A549 (cell line): ENCODE measurements at regions not wholly inside any gene's neighbourhood (a gene's known extent, or its start where the extent isn't known, plus 50 kb on each side); places are given as distances from the start of the nearest gene placed in this dataset.

ENCODE experiments used
- ATAC-seq, 2 experiments: fragments of 200-7000 bp in 1 of 2; fragments of >200 bp in 1 of 2; cut with Nextera tagmentation in 1 of 2; cut with Tn5 transposase in 1 of 2; 3 replicates each; pipeline versions ENCODE4 v1.8.0 to v1.9.1; 2018 to 2020; ENCODE audit warnings: mild to moderate bottlenecking in 1 of 2, moderate library complexity in 1 of 2
- CTCF ChIA-PET: fragments of 300-600 bp; sonication (Branson Sonifier 250); formaldehyde crosslinking; extraction: SDS; loops from one replicate; lab custom pipeline; 2021; ENCODE audit warnings: antibody characterized with exemption, inconsistent platforms; lab: Yijun Ruan, JAX
- POLR2A ChIA-PET: fragments of 350-600 bp; formaldehyde crosslinking; extraction: SDS; loops from one replicate; lab custom pipeline; 2021; ENCODE audit warnings: antibody characterized with exemption, inconsistent platforms; lab: Yijun Ruan, JAX
- DNase-seq, 2 experiments: peaks; one replicate each; pipeline versions ENCODE4 v3.0.0 to v3.0.0-alpha.2; 2011 to 2016; ENCODE audit warnings: low read depth in 1 of 2, low spot score in 1 of 2
- FAIRE-seq: peaks from 2 replicates; lab custom pipeline; 2011; peaks lifted over from hg19 to GRCh38; lab: Jason Lieb, UNC
- H3K27ac ChIP-seq, 2 experiments: fragments of >200 bp; sonication (Bioruptor Twin); formaldehyde crosslinking; 3 replicates each; pipeline ENCODE4 v1.5.1; 2016 to 2017
- H3K4me1 ChIP-seq: fragments of >200 bp; sonication (Bioruptor Twin); formaldehyde crosslinking; 3 replicates; pipeline ENCODE4 v1.6.1; 2016
- H3K4me2 ChIP-seq: fragments of >200 bp; sonication (Bioruptor Twin); formaldehyde crosslinking; 3 replicates; pipeline ENCODE4 v1.6.1; 2016
- H3K4me3 ChIP-seq: fragments of >200 bp; sonication (Bioruptor Twin); formaldehyde crosslinking; 3 replicates; pipeline ENCODE4 v1.5.1; 2016
- H3K9me3 ChIP-seq: fragments of >200 bp; sonication (Bioruptor Twin); formaldehyde crosslinking; 3 replicates; pipeline ENCODE4 v1.6.1; 2016
- BHLHE40 ChIP-seq: IDR thresholded peaks from 2 replicates; pipeline ENCODE4 v1.6.1; 2012; ENCODE audit warnings: low read depth, low read length, inconsistent platforms
- CBX2 ChIP-seq: fragments of 200-600 bp; sonication (generic); IDR thresholded peaks from 2 replicates; pipeline ENCODE4 v1.6.1; 2016; ENCODE audit warnings: low read depth, mild to moderate bottlenecking, borderline replicate concordance
- CBX8 ChIP-seq: fragments of 200-600 bp; sonication (generic); IDR thresholded peaks from 2 replicates; pipeline ENCODE4 v1.6.1; 2016
- CEBPB ChIP-seq, 2 experiments: fragments of >200 bp in 1 of 2; sonication (Bioruptor Twin) in 1 of 2; formaldehyde crosslinking in 1 of 2; IDR thresholded peaks; 2 replicates each; pipeline ENCODE4 v1.6.1; 2012 to 2016
- CHD4 ChIP-seq: fragments of 200-600 bp; sonication (generic); IDR thresholded peaks from 2 replicates; pipeline ENCODE4 v1.6.1; 2016; ENCODE audit warnings: antibody characterized with exemption, mild to moderate bottlenecking, borderline replicate concordance
- EHF ChIP-seq: fragments of 250-450 bp; sonication (Bioruptor Pico); IDR thresholded peaks from 2 replicates; pipeline ENCODE4 v1.5.0; 2020; ENCODE audit warnings: mild to moderate bottlenecking
- EP300 ChIP-seq, 2 experiments: fragments of >200 bp; sonication (Bioruptor Twin); formaldehyde crosslinking; IDR thresholded peaks; 2 replicates in 1 of 2; 3 replicates in 1 of 2; pipeline ENCODE4 v1.6.1; 2016 to 2017
- FOSB ChIP-seq: fragments of 250-450 bp; sonication (Bioruptor Pico); IDR thresholded peaks from 2 replicates; pipeline ENCODE4 v1.5.0; 2020; ENCODE audit warnings: mild to moderate bottlenecking, moderate library complexity
- FOSL2 ChIP-seq, 2 experiments: fragments of 450-650 bp in 1 of 2; fragments of >200 bp in 1 of 2; sonication (Bioruptor Twin) in 1 of 2; formaldehyde crosslinking; IDR thresholded peaks; 2 replicates each; pipeline versions ENCODE4 v1.5.0 to v1.6.1; 2016 to 2020; ENCODE audit warnings: mild to moderate bottlenecking in 1 of 2, moderate library complexity in 1 of 2
- FOXS1 ChIP-seq: fragments of 250-450 bp; sonication (Bioruptor Pico); IDR thresholded peaks from 2 replicates; pipeline ENCODE4 v1.5.0; 2020; ENCODE audit warnings: mild to moderate bottlenecking, moderate library complexity
- HOXA7 ChIP-seq: fragments of 250-450 bp; sonication (Bioruptor Pico); IDR thresholded peaks from 2 replicates; pipeline ENCODE4 v1.5.0; 2020; ENCODE audit warnings: mild to moderate bottlenecking, moderate library complexity
- JUN ChIP-seq, 2 experiments: fragments of >200 bp; sonication (Bioruptor Twin); formaldehyde crosslinking; IDR thresholded peaks; 2 replicates in 1 of 2; 3 replicates in 1 of 2; pipeline ENCODE4 v1.6.1; 2016 to 2017
- JUNB ChIP-seq: fragments of >200 bp; sonication (Bioruptor Twin); formaldehyde crosslinking; IDR thresholded peaks from 2 replicates; pipeline ENCODE4 v1.6.1; 2016
- KDM5A ChIP-seq: fragments of 200-600 bp; sonication (generic); IDR thresholded peaks from 2 replicates; pipeline ENCODE4 v1.6.1; 2016; ENCODE audit warnings: antibody characterized with exemption, mild to moderate bottlenecking
- MAZ ChIP-seq: fragments of 150-350 bp; IDR thresholded peaks from 2 replicates; pipeline ENCODE4 v1.6.1; 2014; ENCODE audit warnings: antibody characterized with exemption, low read depth, low read length, borderline replicate concordance
- MYC ChIP-seq: IDR thresholded peaks from 2 replicates; pipeline ENCODE4 v1.6.1; 2012; ENCODE audit warnings: mild to moderate bottlenecking, inconsistent platforms, low read length, improper control_type of control experiment, borderline replicate concordance
- NPAS2 ChIP-seq: fragments of 250-450 bp; sonication (Bioruptor Pico); IDR thresholded peaks from 2 replicates; pipeline ENCODE4 v1.8.0; 2022; ENCODE audit warnings: mild to moderate bottlenecking, moderate library complexity, borderline replicate concordance
- PHF8 ChIP-seq: fragments of 200-600 bp; sonication (generic); IDR thresholded peaks from 2 replicates; pipeline ENCODE4 v1.6.1; 2016; ENCODE audit warnings: low read depth, mild to moderate bottlenecking, antibody characterized with exemption, moderate library complexity, borderline replicate concordance
- POLR2A ChIP-seq: IDR thresholded peaks from 2 replicates; pipeline ENCODE4 v1.6.1; 2012; ENCODE audit warnings: mild to moderate bottlenecking, low read length
- RCOR1 ChIP-seq: fragments of 150-350 bp; IDR thresholded peaks from 2 replicates; pipeline ENCODE4 v1.6.1; 2014; ENCODE audit warnings: antibody characterized with exemption, low read length, low read depth
- RFX5 ChIP-seq: fragments of 450-650 bp; IDR thresholded peaks from 2 replicates; pipeline ENCODE4 v1.7.1; 2014; ENCODE audit warnings: antibody characterized with exemption, mild to moderate bottlenecking, moderate library complexity
- RNF2 ChIP-seq: fragments of 200-600 bp; sonication (generic); IDR thresholded peaks from 2 replicates; pipeline ENCODE4 v1.6.1; 2016; ENCODE audit warnings: low read depth, mild to moderate bottlenecking, antibody characterized with exemption, moderate library complexity, borderline replicate concordance
- SREBF2 ChIP-seq: fragments of 450-650 bp; IDR thresholded peaks from 2 replicates; pipeline ENCODE4 v1.6.1; 2014; ENCODE audit warnings: mild to moderate bottlenecking, moderate library complexity
- ZFP36 ChIP-seq: fragments of 450-650 bp; IDR thresholded peaks from 2 replicates; pipeline ENCODE4 v1.6.1; 2014; ENCODE audit warnings: borderline replicate concordance; ENCODE audit not compliant: partially characterized antibody
- ZNF302 ChIP-seq: fragments of 250-450 bp; sonication (Bioruptor Pico); IDR thresholded peaks from 2 replicates; pipeline ENCODE4 v1.9.0; 2021; ENCODE audit warnings: inconsistent platforms, mild to moderate bottlenecking, moderate library complexity
- WGBS: methylation state at CpG from one replicate; pipeline ENCODE4 v1.1.6; 2017; ENCODE audit errors: missing lambda C conversion rate; 5-methylcytosine and 5-hydroxymethylcytosine counted together
- TF ChIP-seq, protein P1 (sequence below): fragments of 450-650 bp; IDR thresholded peaks from 2 replicates; pipeline ENCODE4 v1.6.1; 2014; ENCODE audit warnings: antibody characterized with exemption
- TF ChIP-seq, protein P2 (sequence below): fragments of 250-450 bp; sonication (Bioruptor Pico); IDR thresholded peaks from 2 replicates; pipeline ENCODE4 v1.5.0; 2021; ENCODE audit warnings: mild to moderate bottlenecking, moderate library complexity, borderline replicate concordance
- TF ChIP-seq, protein P3 (sequence below): IDR thresholded peaks from 2 replicates; pipeline ENCODE4 v1.6.1; 2012

DNA sequence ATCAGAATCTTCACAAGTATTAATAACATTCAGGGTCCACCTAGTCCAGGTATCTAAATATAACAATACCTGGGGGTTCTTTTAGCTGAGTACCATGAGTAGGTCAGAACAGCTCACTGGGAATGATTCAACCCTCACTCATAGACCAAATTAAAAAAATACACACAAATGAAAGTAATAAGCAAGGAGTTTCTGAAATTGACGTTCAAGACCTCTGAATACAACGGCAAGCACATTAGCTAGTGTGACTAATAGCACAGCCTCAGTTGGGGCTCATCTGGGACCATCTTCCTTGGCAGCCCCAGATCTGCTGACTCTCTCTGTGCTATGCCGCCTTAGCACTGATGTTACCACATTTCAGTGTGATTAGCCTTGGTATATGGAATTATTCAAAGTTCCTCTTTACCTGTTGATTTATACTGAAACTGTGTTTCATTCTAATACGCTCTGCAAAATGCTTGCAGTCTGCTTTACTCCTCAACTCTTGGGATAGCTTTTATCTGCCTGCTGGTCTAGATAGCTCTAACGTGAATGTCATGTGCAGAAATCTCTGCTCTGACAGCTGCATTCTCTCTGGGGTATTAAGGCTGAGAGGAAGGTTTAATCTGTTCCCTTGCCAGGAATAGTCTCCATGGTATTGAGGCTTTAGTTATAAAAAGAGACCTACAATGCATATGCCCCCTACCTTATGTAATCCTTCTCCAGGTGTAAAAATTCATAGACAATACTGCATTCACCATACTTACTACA is 153.3 kb downstream of the METTL4 start:
- Histone ChIP-seq H3K27ac (no peak overlapping the region), H3K4me2 (no peak overlapping the region), H3K4me1 (no peaks in the 10 kb centered on the region), H3K4me3 (no peak overlapping the region), H3K9me3 (no peaks in the 10 kb centered on the region)
- 77% methylated on average over 5 of the region's 5 CpGs for WGBS
- DNase-seq (no peak), ATAC-seq (no peak), FAIRE-seq (no peak)
- ChIA-PET POLR2A (no interaction called here), CTCF (interaction anchor here (0.7 kb wide), 1 partner anchor 95 kb away, joined by 4 read pairs; no protein-coding TSS in a partner anchor)
- TF ChIP-seq, protein P1, sequence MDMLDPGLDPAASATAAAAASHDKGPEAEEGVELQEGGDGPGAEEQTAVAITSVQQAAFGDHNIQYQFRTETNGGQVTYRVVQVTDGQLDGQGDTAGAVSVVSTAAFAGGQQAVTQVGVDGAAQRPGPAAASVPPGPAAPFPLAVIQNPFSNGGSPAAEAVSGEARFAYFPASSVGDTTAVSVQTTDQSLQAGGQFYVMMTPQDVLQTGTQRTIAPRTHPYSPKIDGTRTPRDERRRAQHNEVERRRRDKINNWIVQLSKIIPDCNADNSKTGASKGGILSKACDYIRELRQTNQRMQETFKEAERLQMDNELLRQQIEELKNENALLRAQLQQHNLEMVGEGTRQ = no peak
- TF ChIP-seq SREBF2 (no peak), CBX8 (no peak), RFX5 (no peak), KDM5A (no peak)

DNA sequence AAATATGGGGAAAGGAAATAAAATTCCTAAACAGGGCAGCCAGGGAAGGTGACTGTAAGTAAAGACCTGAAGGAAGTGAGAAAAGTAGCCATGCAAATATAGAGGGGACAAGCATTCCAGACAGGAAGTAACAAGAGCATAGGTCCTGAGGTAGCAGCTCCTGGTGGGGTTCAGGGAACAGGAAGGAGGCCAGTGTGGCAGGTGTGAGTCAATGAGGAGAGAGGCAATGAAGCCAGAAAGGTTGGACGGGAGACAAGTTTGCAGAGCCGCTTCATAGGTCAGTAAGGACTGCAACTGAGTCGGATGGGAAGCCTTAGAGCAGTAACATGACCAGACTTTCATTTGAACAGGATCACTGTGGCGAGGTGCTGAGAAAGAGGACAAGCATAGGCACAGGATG is 150.9 kb downstream of the METTL4 start:
- Histone ChIP-seq H3K4me1 (no peaks in the 10 kb centered on the region), H3K4me2 (no peak overlapping the region), H3K9me3 (no peaks in the 10 kb centered on the region), H3K27ac (no peak overlapping the region), H3K4me3 (no peak overlapping the region)
- no peak for DNase-seq
- ATAC-seq = no peak
- CTCF ChIA-PET = interaction anchor here (1.9 kb wide), 1 partner anchor 23 kb away, joined by 4 read pairs; no protein-coding TSS in a partner anchor
- 60% methylated on average over 4 of the region's 4 CpGs for WGBS
- POLR2A ChIA-PET = no interaction called here
- no peak for FAIRE-seq
- no peak for TF ChIP-seq CEBPB (IDR thresholded peaks at IDR 0.05)
- TF ChIP-seq FOXS1 (CRISPR knock-in tag) = no peak
- no peak for TF ChIP-seq ZNF302 (CRISPR knock-in tag)
- TF ChIP-seq BHLHE40 = no peak
- TF ChIP-seq CBX2 = no peak

DNA sequence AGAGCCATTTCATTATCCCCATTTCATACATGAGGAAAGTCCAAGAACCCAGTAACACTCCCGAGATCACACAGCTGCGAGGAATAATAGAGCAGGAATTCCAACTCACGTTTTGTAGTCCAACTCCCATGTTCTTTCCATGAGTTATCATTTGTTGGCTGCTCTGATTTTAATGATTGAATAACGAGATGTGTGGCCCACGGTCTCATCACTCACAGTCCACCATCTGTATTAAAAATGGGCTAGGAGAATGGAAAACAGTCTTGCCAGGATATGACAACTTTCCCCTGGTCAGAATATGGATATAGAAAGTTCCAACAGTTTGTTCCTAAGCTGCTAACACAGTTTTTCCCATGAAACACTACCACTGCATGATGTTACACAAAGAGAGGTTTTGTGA is 147.5 kb downstream of the METTL4 start:
- FAIRE-seq (no peak), ATAC-seq (no peak), DNase-seq (no peak)
- Histone ChIP-seq H3K4me3 (no peak overlapping the region), H3K4me2 (no peak overlapping the region), H3K4me1 (no peaks in the 10 kb centered on the region), H3K27ac (no peak overlapping the region), H3K9me3 (no peaks in the 10 kb centered on the region)
- TF ChIP-seq ZFP36 (no peak), FOSL2 (IDR thresholded peaks at IDR 0.05) (no peak), FOSL2 (CRISPR knock-in tag; IDR thresholded peaks at IDR 0.05) (no peak), MAZ (no peak), MYC (no peak), POLR2A (no peak)
- TF ChIP-seq, protein P2, sequence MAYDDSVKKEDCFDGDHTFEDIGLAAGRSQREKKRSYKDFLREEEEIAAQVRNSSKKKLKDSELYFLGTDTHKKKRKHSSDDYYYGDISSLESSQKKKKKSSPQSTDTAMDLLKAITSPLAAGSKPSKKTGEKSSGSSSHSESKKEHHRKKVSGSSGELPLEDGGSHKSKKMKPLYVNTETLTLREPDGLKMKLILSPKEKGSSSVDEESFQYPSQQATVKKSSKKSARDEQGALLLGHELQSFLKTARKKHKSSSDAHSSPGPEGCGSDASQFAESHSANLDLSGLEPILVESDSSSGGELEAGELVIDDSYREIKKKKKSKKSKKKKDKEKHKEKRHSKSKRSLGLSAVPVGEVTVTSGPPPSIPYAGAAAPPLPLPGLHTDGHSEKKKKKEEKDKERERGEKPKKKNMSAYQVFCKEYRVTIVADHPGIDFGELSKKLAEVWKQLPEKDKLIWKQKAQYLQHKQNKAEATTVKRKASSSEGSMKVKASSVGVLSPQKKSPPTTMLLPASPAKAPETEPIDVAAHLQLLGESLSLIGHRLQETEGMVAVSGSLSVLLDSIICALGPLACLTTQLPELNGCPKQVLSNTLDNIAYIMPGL (CRISPR knock-in tag) = no peak
- ChIA-PET CTCF (interaction anchor here (0.6 kb wide), 1 partner anchor 1550 kb away, joined by 3 read pairs; no protein-coding TSS in a partner anchor), POLR2A (no interaction called here)
- WGBS = 4% methylated on average over 5 of the region's 5 CpGs

DNA sequence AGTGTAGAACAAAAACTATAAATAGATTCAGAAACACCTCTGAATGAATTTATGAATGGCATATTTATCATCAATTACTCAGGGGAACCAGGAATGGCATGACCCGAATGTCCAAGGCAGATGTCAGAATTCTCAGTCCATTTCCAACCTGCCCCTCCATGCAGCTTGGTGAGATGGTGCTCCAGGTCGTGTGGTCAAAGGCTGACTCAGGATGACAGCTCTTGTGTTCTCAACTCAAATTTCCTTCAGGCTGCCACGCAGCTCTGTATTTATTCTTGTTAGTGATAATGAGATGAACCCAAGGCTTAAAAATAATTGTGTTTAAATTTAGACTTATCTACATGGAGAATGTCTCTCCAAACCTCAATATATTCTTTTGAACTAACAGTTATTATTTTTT is 146.9 kb downstream of the METTL4 start:
- ATAC-seq (no peak), FAIRE-seq (no peak), DNase-seq (no peak)
- WGBS = 10% methylated on average over 3 of the region's 3 CpGs
- Histone ChIP-seq H3K4me1 (no peaks in the 10 kb centered on the region), H3K9me3 (no peaks in the 10 kb centered on the region), H3K4me3 (no peak overlapping the region), H3K4me2 (no peak overlapping the region), H3K27ac (no peak overlapping the region)
- ChIA-PET POLR2A (no interaction called here), CTCF (interaction anchor here (0.6 kb wide), 1 partner anchor 1550 kb away, joined by 3 read pairs; no protein-coding TSS in a partner anchor)
- TF ChIP-seq RFX5 = no peak
- no peak for TF ChIP-seq FOXS1 (CRISPR knock-in tag)
- no peak for TF ChIP-seq PHF8
- TF ChIP-seq HOXA7 = no peak
- no peak for TF ChIP-seq RNF2
- TF ChIP-seq JUN (IDR thresholded peaks at IDR 0.05) = no peak
- TF ChIP-seq EP300 (IDR thresholded peaks at IDR 0.05) = no peak
- TF ChIP-seq JUNB = no peak
- no peak for TF ChIP-seq EHF (CRISPR knock-in tag)
- TF ChIP-seq FOSB (CRISPR knock-in tag) = no peak
- TF ChIP-seq RCOR1 = no peak
- TF ChIP-seq, protein P3, sequence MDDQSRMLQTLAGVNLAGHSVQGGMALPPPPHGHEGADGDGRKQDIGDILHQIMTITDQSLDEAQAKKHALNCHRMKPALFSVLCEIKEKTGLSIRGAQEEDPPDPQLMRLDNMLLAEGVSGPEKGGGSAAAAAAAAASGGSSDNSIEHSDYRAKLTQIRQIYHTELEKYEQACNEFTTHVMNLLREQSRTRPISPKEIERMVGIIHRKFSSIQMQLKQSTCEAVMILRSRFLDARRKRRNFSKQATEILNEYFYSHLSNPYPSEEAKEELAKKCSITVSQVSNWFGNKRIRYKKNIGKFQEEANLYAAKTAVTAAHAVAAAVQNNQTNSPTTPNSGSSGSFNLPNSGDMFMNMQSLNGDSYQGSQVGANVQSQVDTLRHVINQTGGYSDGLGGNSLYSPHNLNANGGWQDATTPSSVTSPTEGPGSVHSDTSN = no peak
- TF ChIP-seq CHD4 = no peak
- TF ChIP-seq MYC = no peak
- no peak for TF ChIP-seq NPAS2 (CRISPR knock-in tag)
